Gastroesophageal sphincter (tissue), 3 donors: ENCODE measurements at regions not wholly inside any gene's neighbourhood (a gene's known extent, or its start where the extent isn't known, plus 50 kb on each side); places are given as distances from the start of the nearest gene placed in this dataset.

Source experiments
- EP300 ChIP-seq: sonication (generic); formaldehyde crosslinking; IDR thresholded peaks from one replicate; pipeline ENCODE4 v1.6.1; 2017; ENCODE audit warnings: antibody characterized with exemption, mild to moderate bottlenecking
- POLR2A ChIP-seq, 2 donors: fragments of 450-650 bp; IDR thresholded peaks; one replicate each; pipeline ENCODE4 v1.6.1; 2017; ENCODE audit warnings: antibody characterized with exemption in 2 of 2, mild to moderate bottlenecking in 2 of 2, moderate library complexity in 1 of 2
- TF ChIP-seq, protein P1 (sequence below), 4 experiments: fragments of 200-600 bp in 2 of 4; fragments of 450-650 bp in 2 of 4; sonication (generic) in 1 of 4; IDR thresholded peaks; one replicate each; pipeline ENCODE4 v1.5.1; 2017 to 2019; ENCODE audit warnings: antibody characterized with exemption in 4 of 4, mild to moderate bottlenecking in 2 of 4, moderate library complexity in 2 of 4

GRCh38 chr13:72565893-72566292, 161.5 kb downstream of the MZT1 start:
- no peak for TF ChIP-seq POLR2A (IDR thresholded peaks at IDR 0.05)
- TF ChIP-seq EP300 = no peak
- TF ChIP-seq, protein P1, sequence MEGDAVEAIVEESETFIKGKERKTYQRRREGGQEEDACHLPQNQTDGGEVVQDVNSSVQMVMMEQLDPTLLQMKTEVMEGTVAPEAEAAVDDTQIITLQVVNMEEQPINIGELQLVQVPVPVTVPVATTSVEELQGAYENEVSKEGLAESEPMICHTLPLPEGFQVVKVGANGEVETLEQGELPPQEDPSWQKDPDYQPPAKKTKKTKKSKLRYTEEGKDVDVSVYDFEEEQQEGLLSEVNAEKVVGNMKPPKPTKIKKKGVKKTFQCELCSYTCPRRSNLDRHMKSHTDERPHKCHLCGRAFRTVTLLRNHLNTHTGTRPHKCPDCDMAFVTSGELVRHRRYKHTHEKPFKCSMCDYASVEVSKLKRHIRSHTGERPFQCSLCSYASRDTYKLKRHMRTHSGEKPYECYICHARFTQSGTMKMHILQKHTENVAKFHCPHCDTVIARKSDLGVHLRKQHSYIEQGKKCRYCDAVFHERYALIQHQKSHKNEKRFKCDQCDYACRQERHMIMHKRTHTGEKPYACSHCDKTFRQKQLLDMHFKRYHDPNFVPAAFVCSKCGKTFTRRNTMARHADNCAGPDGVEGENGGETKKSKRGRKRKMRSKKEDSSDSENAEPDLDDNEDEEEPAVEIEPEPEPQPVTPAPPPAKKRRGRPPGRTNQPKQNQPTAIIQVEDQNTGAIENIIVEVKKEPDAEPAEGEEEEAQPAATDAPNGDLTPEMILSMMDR (IDR thresholded peaks at IDR 0.05) = peak in 2 of 4 experiments; percentile 19 to 43
